GM18502 (cell line): ENCODE measurements at regions not wholly inside any gene's neighbourhood (a gene's known extent, or its start where the extent isn't known, plus 50 kb on each side); places are given as distances from the start of the nearest gene placed in this dataset.

Experiments used
- ATAC-seq: cut with Tn5 transposase; IDR thresholded peaks from one replicate; pipeline ENCODE4 v1.9.1; 2021; ENCODE audit warnings: mild to moderate bottlenecking; ENCODE audit not compliant: unreplicated experiment, poor library complexity

DNA sequence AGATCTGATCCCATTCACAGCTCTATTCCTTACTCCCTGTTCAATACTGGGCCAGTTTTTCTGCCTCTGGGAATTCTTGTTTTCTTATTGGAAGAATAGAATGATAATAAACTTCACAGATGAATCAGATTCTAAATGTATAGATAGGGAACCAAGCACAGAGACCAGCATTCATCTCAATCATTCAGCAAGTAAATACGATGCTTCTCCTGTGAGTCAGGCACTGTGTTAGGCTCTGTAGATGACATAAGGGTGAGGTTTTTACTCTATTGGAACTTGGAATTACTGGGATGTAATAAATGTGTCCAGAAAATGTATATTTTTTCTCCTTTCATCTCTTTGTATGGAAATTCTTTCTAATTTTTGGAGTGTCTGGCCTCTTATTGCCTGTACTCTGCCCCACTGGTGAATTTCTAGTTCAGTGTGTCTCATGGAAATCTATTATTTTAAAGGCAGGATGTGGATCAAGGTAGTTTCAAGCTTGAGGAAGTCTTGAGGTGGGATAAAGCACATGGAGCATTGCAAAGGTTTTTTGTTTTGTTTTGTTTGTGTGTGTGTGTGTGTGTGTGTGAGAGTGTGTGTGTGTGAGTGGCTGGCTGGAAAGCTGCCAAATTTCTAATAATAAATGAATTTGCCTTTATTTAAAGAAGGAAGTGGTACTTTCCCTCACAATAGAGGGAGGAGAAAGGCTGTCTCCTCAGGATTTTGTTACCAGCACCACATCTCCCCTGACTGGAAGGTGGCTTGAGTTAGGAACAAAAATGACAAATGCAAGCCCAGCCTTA lies 117.9 kb upstream of the HS3ST1 start:
- no peak for ATAC-seq

DNA sequence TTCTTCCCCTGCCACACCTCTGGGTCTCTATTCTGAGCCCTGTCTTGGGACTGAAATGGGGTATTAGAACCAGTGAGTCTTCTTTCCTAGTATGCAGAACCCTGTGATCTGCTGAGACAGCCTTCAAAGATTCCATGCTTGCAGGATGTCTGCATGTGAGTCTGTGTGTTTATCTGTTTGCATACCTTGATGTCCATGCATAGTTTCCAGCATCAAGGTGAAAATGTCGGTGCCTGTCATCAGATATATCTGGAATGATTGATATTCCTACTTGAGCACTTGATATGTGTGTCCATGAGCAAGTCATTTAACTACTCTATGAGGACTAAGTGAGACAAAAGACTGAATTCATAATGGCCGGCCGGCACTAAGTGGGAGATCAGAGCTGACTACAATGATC lies 117.0 kb upstream of the HS3ST1 start:
- ATAC-seq, result no peak

DNA sequence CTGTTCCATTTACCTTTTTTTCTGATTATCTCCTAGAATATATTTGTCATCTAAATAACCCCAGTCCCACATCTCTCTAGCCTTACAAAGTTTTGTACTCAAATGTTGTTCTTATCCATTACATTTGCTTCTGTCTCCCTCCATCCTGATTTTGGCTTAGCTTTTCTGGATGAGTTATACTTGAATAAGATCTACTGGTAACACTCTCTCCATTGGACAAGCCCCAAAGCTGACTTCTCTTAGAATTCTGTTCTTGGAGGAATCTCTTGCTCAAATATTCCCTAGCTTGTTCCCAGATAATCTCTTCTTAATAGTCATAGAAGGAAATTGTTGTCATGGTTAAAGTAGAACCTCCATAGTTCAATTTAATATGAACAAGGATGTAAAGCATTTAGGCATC lies 115.5 kb upstream of the HS3ST1 start:
- no peak for ATAC-seq

DNA sequence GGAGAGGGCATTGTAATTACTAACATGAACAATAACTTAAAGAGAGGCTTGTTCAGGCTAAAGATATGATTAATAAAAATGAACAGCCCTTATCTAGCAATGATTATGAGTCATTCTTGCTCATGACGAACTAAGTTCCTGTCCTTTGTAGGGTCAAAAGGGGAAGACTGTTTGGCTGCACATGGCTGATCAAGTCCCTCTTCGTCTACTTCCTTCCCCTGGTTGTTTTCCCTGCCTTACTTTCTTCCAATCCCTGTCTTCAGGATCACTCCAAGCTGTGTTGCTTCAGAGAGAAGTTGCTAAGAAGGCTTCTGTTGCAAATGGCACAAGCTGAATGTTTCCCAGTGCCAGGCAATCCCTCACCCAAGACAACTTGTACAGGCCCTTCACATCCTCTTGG lies 115.0 kb upstream of the HS3ST1 start:
- ATAC-seq, result no peak

DNA sequence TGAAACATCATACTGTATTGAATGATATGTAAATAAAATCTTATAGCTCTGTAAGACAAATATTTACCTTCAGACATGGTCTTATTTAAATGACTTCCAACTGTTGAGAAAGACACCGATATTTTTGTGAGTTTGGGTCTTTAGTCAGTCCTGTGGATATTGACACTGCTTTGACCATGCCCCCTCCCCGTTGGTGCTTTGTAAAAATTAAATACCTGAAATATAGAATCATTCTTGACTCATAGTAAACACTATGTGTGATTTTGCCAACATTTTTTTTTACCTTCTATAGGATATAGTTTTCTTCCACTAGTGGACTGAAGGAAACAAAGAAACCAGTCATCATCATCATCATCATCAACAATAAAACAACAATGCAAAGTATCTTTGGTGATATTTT lies 114.3 kb upstream of the HS3ST1 start:
- ATAC-seq, result no peak

DNA sequence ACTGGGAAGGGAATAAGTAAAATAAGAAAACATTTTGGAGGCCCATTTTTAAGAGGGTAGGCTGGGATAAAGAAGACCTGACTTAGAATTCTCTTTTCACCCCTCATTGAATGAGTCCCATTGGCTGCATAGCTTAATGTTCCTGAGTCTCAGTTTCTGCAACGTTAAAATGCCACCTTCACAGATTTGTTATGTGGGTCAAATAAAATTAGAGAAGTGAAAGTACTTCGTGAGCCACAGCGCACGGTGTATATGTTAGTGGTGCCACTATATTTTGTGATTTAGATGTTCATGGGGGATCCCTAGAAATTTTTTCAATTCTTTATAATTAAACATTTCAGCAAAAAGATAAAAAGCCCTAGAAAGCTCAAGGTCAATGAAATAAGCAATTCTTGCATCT lies 109.2 kb upstream of the HS3ST1 start:
- peak; percentile 59 for ATAC-seq

DNA sequence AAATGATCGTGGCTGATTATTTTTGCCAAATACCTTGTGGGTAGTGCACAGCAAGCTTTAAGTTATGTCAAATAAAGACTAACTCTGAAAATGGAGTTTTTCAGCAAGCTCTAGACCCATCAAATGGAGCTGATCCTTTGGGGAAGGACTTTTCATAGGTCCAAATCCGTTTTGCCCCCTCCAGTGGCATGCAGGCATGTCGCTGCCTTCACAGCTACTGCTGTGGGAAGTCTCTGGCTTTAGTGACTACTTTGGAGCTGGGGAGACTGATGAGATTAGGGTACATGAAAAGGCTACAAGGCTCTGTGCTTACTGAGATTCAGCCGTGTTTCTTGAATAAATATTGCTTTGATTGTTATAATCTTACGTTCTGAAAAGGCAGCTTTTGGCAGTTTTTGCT lies 106.6 kb upstream of the HS3ST1 start:
- no peak for ATAC-seq

DNA sequence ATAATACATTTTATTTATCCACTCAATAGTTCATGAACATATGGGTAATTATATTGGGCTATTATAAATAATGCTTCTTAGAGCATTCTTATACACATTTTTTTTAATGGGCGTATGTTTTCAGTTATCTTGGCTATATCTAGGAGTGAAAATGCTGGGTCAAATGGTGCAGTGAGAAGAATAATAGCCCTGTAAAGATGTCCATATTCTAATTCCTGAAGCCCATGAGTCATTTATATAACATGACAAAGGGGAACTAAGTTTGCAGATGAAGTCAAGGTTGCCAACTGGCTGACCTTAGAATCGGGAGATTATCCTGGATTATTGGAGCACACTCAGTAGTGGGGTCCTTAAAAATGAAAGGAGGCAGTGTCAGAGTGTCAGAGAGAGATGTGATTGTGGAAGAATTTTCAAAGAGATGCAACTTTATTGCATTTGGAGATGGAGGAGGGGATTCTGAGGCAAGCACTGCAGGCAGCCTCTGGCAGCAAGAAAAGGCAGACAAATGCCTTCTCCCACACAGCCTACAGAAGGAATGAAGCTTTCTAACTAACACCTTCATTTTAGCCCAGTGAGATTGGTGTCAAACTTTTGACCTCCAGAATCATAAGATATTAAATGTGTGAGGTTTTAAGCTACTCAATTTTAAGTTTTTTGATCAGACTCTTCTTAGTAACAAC lies 106.1 kb upstream of the HS3ST1 start:
- no peak for ATAC-seq

DNA sequence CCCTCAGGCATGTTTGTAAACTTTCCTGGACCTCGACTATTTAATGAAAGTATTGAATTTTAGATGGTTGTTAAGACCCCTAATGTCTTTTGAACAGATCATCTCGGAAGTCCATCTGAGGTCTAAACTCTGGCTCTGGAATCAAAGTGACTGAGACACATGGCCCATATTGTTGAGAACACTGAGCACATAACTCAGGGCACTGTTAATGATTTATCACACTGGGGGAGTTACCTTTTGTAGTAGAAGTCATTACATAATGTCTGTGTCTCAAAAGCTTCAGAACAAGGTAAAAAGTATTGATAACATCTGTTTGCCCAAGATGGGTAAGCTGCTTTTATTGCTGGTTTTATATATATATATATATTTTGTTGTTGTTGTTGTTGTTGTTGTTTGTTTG lies 103.4 kb upstream of the HS3ST1 start:
- ATAC-seq, result no peak

DNA sequence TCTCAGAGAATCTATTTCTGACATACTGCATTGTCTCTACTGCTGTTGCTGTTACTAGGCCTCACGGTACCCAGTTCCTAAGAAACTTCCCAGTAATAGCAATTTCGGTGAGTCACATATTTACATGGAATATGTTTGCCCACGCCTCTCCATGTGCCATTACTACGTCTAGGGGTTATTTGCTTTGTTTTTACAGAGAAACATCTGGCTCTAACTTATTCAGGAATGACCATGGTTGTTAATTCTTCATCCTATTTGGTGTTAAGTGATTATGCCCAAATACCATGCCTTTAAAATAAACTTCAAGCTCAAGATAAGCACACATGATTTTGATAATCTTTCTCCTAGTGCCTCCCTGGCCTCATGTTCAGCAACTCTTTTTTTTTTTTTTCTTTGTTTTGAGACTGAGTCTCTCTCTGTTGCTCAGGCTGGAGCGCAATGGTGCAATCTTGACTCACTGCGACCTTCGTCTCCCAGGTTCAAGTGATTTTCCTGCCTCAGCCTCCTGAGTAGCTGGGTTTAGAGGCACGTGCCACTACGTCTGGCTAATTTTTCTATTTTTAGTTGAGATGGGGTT lies 101.0 kb upstream of the HS3ST1 start:
- ATAC-seq, result no peak

DNA sequence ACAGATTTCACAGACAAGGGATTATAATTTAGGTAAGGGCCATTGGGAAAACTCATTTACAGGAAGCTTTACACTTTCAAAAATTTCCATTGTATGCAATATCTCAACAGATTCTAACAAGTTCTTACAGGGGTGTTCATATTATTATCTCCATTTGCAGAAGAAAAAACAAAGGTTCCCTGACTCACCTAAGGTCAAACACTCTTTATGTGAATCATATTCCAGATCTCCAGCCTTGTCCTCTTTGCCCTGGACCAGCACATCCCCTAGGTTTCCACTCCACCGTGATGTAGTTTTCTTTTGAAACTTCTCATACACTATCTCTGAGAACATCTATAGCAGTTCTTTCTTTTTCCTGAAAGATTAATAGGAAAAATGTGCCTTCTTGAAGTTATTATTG lies 96.4 kb upstream of the HS3ST1 start:
- no peak for ATAC-seq

DNA sequence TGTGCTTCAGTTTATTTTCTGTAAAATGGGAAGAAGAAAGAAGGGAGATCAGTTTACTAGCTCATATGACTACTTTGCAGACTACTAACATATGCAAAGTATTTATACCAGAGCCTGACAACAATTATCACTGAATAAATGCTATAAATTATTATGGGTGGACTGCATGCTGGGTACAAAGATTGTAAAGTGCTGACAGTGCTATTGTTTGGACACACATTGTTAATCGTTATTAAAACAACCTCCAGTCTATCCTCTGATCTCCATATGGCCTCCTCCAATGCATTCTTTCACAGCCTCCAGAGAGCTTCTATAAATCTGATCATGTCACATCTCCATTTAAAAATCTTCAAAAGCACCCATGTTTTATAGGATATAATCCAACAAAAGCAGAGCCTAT lies 90.1 kb upstream of the HS3ST1 start:
- ATAC-seq, result no peak

DNA sequence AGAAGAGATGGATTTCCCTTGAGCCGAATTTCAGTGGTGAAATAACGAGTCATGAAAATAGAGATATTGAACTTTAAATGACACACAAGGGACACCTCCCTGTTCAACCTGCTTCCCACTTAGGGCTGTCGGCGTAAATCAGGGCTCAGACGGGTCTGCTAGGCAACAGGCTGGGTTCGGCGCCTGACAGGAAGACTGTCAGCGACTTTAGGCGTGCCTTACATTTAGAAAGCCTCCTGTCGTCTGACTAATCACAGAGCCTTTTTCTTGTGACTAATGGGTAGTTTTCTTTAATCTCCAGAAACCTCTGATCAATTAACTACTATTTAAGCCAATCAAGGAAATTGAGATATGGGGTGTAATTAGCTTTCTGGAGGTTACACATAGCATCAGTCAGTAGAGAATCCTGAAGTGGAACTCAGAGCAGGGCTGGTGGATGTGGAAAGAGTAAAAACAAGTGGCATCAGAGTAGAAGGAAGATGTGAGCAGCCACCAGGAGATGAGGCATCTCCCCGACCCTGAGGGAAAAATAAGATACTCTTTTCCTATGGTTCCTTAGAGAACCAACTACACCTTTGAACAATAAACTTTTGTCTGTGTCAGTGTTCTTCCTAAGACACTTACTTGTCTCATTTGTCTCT lies 86.2 kb upstream of the HS3ST1 start:
- ATAC-seq, result no peak

DNA sequence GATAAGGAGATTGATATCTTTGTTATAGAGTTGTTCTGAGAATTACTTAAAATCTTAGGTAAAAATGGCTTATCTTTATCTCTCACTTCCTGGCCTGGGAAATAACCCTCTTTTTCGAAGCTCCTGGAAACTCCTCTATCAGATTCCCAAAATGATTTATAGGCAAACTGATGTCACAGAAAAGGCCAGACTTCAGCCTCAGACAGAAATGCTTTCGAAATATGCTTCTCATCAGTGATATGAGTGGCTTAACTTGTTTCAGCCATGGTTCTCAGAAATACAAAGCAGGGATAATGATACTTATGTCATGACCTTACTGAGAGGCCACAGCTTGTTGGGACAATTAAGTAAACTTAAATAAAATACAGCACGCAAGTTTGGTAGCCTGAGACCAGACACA lies 85.3 kb upstream of the HS3ST1 start:
- no peak for ATAC-seq

DNA sequence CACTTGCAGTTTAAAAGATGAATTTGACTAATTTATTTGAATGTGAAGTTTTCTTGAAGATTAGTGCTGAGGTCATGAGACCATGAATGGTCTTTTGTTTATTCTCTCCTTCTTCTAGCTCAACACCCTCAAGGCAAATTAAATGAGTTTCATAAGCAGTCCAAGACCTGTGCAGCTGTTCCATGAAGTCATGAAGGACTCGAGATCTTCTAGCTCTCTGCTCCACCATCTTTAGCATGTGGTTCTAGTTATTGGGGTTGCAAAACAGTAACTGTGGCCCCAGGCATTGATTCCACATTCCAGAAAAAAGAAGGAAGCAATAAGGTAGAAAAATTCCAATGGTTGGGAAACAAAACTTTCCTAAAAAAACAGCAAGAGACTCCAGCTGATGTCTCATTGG lies 84.2 kb upstream of the HS3ST1 start:
- ATAC-seq, result no peak

DNA sequence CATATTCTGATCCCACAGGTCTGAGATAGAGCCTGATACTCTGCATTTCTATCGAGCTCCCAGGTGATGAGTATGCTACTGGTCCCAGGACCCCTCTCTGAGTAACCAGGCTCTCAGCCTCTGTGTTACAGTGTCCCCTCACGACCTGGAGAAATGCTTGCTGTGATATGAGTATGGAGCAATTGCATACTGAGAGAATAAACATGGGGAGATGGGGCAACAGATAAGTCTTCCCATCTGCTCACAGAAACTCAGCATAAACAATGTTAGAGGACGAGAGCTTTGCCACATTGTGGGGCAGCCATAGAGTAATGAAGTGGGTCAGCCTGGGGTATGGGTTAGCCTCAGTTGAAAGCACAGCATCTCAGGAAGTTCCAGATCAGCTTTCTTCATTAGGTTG lies 82.6 kb upstream of the HS3ST1 start:
- no peak for ATAC-seq

DNA sequence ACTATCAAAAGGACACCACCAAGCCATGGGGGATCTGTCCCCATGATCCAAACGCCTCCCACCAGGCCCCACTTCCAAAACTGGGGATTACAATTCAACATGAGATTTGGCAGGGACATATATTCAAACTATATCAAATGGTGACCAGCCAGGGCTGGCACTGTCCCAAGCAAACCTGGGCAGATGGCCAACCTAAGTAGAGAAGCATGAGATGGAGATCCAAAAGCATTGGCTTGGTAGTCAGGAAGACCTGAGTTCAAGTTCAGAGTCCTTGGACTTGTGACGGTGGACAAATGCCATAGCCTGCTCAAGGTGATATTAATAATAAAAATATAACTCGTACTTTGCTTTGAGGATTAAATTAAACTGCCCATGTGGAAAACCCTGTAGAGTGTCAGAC lies 79.2 kb upstream of the HS3ST1 start:
- no peak for ATAC-seq

DNA sequence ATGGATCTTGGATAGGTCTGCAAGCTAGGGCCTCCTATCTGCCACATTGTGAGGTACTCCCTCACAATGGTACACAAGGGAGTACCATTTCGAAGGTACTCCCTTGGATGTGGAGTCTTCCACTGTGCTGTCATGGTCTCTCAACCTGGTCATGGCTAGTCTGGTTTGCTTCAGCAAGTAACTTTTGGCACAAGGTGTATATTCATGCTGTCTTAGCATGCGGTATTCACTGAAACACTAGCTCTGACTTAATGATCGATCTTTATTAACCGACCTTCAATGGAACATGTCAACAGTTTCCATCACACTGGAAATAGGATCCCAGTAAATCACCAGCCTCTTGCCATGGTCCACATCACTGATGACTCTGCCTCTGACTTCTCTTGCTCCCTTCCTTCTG lies 77.5 kb upstream of the HS3ST1 start:
- ATAC-seq, result no peak

DNA sequence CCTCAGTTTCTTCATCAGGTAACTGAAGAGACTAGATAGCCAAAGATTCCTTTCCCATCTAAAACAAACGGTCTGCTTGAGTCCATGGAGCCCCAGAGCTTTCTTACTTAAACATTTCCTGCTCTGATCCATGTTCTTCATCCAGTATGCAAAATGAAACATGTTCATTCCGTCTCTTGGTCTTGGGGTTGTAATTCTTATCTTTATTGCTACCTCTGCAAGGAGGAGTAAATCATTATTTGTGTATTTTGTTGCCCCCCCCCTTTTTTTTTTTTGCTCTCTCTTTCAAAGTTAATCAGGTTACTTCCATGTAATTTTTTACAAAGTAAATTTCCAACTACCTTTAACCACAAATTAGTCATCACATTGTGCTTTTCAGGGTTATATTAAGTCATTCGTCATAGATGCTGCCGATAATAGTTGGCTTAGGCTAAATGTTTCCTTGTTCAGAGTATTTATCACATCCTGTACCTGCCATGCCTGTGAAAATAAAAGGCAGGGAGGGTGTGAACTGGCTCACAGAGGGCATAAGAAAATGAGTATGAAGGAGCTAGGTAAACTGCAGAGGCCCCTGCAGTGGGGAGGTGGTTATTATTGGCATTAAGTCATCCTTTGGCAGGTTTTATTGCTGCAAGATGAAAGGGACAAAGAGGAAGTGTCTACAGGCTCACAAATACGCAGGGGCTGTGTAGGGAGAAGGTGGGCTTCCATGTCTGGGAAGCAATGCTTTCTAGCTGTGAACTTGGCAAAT lies 76.7 kb upstream of the HS3ST1 start:
- no peak for ATAC-seq

DNA sequence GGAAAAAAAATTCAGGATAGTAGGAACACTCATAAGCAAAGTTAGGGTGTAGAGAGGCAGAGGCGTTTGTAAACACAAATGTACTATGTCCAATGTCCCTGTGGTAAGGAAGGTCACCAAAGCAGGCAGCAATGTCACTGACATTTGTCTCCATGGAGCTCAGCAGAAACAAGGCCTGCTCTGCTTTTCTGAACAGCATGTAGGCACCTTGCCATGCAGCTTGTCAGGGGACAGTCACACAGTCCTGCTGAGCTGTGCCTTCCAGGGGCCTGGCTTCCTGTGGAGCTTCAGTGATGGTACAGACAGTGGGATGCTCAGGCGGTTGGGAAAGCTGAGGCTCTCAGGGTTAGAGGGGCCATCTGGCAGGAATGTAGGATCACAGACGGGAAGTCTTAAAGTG lies 74.5 kb upstream of the HS3ST1 start:
- no peak for ATAC-seq

DNA sequence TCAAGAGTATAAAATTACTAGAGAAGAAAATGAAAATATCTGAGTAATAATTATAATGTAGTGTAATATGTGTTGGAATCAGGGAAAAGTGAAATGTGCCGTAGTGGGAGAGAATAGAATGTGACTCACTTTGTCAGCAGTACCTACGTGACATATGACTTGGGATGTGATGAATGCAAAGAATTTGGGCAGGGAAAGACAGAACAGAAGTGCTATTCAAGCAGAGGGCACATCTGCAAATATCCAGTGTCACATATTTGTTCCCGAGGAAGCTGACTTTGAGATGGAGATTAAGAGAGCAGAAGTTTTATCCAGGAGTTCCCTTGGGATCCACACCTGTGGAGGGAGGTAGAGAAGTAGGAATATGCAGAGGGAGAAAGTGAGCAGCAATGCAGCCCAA lies 69.3 kb upstream of the HS3ST1 start:
- ATAC-seq, result no peak
